ENCODE measurements at regions not wholly inside any gene's neighbourhood (a gene's known extent, or its start where the extent isn't known, plus 50 kb on each side); places are given as distances from the start of the nearest gene placed in this dataset.

- ATAC-seq (ENCODE audit: low FRiP score) (no peak), DNase-seq (ENCODE audit: low spot score) (no peak)
- TF ChIP-seq, protein P1, sequence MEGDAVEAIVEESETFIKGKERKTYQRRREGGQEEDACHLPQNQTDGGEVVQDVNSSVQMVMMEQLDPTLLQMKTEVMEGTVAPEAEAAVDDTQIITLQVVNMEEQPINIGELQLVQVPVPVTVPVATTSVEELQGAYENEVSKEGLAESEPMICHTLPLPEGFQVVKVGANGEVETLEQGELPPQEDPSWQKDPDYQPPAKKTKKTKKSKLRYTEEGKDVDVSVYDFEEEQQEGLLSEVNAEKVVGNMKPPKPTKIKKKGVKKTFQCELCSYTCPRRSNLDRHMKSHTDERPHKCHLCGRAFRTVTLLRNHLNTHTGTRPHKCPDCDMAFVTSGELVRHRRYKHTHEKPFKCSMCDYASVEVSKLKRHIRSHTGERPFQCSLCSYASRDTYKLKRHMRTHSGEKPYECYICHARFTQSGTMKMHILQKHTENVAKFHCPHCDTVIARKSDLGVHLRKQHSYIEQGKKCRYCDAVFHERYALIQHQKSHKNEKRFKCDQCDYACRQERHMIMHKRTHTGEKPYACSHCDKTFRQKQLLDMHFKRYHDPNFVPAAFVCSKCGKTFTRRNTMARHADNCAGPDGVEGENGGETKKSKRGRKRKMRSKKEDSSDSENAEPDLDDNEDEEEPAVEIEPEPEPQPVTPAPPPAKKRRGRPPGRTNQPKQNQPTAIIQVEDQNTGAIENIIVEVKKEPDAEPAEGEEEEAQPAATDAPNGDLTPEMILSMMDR (IDR thresholded peaks at IDR 0.05): no peak
Measured at GRCh38 chr2:239554766-239555570, 154.1 kb upstream of the HDAC4 start.

DNA sequence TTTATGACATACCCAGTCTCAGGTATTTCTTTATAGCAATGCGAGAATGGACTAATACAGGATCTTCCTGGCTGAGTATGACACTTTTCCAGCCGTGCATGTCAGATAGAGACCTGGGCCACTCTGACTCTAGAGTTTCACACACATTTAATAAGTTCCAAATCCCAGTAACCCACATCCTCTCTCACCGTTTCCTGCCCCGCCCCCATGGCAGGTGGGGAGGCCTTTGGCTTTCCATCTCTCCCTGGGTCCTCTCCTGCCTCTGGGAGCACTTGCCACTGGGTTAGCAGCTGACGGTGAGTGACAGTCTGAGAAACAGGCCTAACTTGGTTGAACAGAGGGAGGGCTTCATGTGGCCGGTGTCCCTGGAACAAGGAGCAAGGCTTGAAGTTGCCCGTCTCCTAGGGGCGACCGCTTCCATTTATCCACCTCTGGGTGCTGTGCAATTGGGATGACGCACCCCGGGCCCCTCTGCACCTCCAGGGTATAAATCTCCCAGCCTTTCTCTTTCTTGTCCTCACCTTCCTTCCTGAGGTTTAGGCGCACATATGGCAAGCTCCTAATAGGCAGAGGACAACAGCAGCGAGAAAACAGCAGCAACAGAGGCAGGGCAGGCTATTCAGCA is 152.7 kb upstream of the HDAC4 start:
- TF ChIP-seq, protein P1 (IDR thresholded peaks at IDR 0.05): no peak
- ATAC-seq (ENCODE audit: low FRiP score) (no peak), DNase-seq (ENCODE audit: low spot score) (peak; percentile 1)

DNA sequence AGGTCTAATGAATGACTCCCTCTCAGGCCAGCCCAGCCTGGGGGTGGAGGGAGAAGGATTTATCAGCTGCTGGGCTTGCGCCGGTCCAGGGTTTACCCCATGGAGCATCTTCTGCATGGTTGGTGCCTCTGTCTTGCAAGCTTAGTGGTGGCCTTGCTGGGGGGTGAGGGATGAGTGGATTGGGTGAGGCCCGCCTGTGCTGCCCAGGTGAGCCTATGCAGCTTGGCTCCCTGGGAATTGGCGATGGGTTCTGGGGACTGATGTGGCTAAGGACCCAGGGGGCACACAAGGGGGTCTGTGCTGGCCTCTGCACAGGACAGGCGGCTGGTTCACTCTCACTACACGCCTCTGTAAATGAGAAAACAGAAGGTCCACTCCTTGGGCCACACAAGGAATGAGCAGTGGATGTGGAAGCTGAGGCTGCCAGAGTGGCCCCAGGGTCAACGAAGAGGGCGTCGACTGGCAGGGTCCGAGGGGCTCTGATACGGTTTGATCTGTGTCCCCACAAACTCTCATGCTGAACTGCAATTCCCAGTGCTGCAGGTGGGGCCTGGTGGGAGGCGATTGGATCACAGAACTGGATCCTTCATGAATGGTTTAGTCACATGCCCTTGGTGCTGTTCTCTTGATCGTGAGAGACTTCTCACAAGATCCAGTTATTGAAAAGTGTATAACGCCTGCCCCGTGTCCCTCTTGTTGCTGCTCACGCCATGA is 151.6 kb upstream of the HDAC4 start:
- DNase-seq (ENCODE audit: low spot score) (no peak), ATAC-seq (ENCODE audit: low FRiP score) (no peak)
- TF ChIP-seq, protein P1 (IDR thresholded peaks at IDR 0.05): no peak

- no peak for ATAC-seq (ENCODE audit: low FRiP score)
- TF ChIP-seq, protein P1 (IDR thresholded peaks at IDR 0.05): no peak
- DNase-seq (ENCODE audit: low spot score): no peak
Measured at GRCh38 chr2:239551206-239551605, 150.4 kb upstream of the HDAC4 start.

GRCh38 chr2:239550357-239550756 is 149.5 kb upstream of the HDAC4 start:
- peak; percentile 10 for DNase-seq (ENCODE audit: low spot score)
- ATAC-seq (ENCODE audit: low FRiP score): no peak
- TF ChIP-seq, protein P1 (IDR thresholded peaks at IDR 0.05): no peak

DNA sequence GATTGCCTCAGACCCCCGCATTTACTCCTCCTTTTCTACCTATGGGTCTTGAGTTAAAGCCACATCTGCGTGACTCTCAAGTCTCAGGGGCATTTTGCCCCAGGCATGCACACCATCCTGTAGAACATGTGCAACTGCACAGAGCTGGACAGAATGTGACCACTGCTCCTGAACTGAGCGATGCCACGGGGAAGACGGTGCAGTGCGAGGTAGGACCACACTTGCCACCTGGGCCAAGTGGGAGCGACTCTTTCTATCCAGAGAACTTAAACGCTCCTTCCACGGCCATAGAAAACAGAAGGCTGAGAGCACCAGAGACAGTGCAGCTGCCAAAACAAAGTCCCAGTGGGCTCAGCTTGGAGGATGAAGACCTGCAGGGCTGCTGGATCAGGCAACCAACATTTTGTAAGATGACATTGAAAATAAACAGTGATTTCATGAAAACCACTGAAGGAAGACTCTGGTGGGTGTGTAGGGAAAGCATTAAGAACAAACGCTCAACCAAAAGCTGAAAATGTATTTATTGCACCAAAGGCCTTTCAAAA is 149.0 kb upstream of the HDAC4 start:
- ATAC-seq (ENCODE audit: low FRiP score) (no peak), DNase-seq (ENCODE audit: low spot score) (peak; percentile 0)
- TF ChIP-seq, protein P1 (IDR thresholded peaks at IDR 0.05): no peak

Measured in omental fat pad (tissue), 3 donors.